SK-N-SH (cell line): ENCODE measurements at regions not wholly inside any gene's neighbourhood (a gene's known extent, or its start where the extent isn't known, plus 50 kb on each side); places are given as distances from the start of the nearest gene placed in this dataset.

Experiments
- CTCF ChIP-seq: fragments of 200-600 bp; sonication (generic); IDR thresholded peaks from 2 replicates; pipeline ENCODE4 v1.6.1; 2017; ENCODE audit warnings: antibody characterized with exemption, mild to moderate bottlenecking, moderate library complexity
- GABPA ChIP-seq: IDR thresholded peaks from 2 replicates; pipeline ENCODE4 v1.4.0; 2012; ENCODE audit warnings: low read depth, mild to moderate bottlenecking
- GATA2 ChIP-seq: sonication (generic); formaldehyde crosslinking; IDR thresholded peaks from 2 replicates; pipeline ENCODE4 v1.5.0; 2020; ENCODE audit warnings: mild to moderate bottlenecking, missing genetic modification reagents
- NRF1 ChIP-seq: IDR thresholded peaks from 2 replicates; pipeline ENCODE4 v1.6.1; 2012; ENCODE audit warnings: low read depth, mild to moderate bottlenecking, low read length
- POLR2AphosphoS5 ChIP-seq: IDR thresholded peaks from 2 replicates; pipeline ENCODE4 v1.6.1; 2012; ENCODE audit warnings: low read depth, low read length
- RAD21 ChIP-seq: IDR thresholded peaks from 2 replicates; pipeline ENCODE4 v1.6.1; 2012; ENCODE audit warnings: mild to moderate bottlenecking, low read length
- TAF1 ChIP-seq: IDR thresholded peaks from 2 replicates; pipeline ENCODE4 v1.6.1; 2012; ENCODE audit warnings: low read depth, mild to moderate bottlenecking, low read length, moderate library complexity, borderline replicate concordance
- TEAD4 ChIP-seq: IDR thresholded peaks from 2 replicates; pipeline ENCODE4 v1.4.0; 2012; ENCODE audit warnings: mild to moderate bottlenecking, borderline replicate concordance; ENCODE audit not compliant: insufficient read depth
- USF2 ChIP-seq: fragments of 150-350 bp; IDR thresholded peaks from 2 replicates; pipeline ENCODE4 v1.6.1; 2017; ENCODE audit warnings: antibody characterized with exemption, low read length, low read depth, borderline replicate concordance
- TF ChIP-seq, protein P1 (sequence below): IDR thresholded peaks from 2 replicates; pipeline ENCODE4 v1.6.1; 2012; ENCODE audit warnings: mild to moderate bottlenecking, low read depth, low read length, moderate library complexity
- TF ChIP-seq, protein P2 (sequence below): IDR thresholded peaks from 2 replicates; pipeline ENCODE4 v1.4.0; 2012; ENCODE audit warnings: low read depth

DNA sequence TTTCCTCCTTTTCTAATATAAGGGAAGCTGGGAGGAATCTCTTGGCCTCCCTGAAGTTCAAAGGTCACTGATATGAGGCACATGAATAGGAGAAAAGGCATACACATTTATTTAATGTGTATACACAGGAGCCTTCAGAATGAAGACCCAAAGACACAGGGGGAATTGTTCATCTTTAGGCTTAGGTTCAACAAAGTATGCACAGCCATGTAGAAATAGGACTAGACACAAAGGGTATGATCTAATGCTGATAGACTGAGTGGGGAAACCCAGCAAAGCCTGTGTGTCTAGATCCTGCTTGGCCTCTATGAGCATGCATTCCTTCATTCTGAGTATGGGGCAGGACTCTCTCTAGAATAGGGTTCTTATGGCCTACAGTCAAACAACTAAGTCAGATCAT, 177.1 kb upstream of the RFC3 start:
- TF ChIP-seq TAF1 (no peak), CTCF (no peak), TEAD4 (no peak), USF2 (no peak), GATA2 (CRISPR knock-in tag) (no peak), NRF1 (no peak), GABPA (no peak), POLR2AphosphoS5 (no peak), RAD21 (no peak)
- TF ChIP-seq, protein P1, sequence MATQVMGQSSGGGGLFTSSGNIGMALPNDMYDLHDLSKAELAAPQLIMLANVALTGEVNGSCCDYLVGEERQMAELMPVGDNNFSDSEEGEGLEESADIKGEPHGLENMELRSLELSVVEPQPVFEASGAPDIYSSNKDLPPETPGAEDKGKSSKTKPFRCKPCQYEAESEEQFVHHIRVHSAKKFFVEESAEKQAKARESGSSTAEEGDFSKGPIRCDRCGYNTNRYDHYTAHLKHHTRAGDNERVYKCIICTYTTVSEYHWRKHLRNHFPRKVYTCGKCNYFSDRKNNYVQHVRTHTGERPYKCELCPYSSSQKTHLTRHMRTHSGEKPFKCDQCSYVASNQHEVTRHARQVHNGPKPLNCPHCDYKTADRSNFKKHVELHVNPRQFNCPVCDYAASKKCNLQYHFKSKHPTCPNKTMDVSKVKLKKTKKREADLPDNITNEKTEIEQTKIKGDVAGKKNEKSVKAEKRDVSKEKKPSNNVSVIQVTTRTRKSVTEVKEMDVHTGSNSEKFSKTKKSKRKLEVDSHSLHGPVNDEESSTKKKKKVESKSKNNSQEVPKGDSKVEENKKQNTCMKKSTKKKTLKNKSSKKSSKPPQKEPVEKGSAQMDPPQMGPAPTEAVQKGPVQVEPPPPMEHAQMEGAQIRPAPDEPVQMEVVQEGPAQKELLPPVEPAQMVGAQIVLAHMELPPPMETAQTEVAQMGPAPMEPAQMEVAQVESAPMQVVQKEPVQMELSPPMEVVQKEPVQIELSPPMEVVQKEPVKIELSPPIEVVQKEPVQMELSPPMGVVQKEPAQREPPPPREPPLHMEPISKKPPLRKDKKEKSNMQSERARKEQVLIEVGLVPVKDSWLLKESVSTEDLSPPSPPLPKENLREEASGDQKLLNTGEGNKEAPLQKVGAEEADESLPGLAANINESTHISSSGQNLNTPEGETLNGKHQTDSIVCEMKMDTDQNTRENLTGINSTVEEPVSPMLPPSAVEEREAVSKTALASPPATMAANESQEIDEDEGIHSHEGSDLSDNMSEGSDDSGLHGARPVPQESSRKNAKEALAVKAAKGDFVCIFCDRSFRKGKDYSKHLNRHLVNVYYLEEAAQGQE: no peak
- TF ChIP-seq, protein P2, sequence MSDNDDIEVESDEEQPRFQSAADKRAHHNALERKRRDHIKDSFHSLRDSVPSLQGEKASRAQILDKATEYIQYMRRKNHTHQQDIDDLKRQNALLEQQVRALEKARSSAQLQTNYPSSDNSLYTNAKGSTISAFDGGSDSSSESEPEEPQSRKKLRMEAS: no peak
